LNCAP (cell line): ENCODE measurements at regions not wholly inside any gene's neighbourhood (a gene's known extent, or its start where the extent isn't known, plus 50 kb on each side); places are given as distances from the start of the nearest gene placed in this dataset.

Experiments used
- CTCF ChIP-seq: fragments of 450-650 bp; IDR thresholded peaks from 2 replicates; pipeline ENCODE4 v1.5.1; 2017; ENCODE audit warnings: mild to moderate bottlenecking

- TF ChIP-seq CTCF = no peak
Measured at GRCh38 chr13:107685876-107686275, 529.5 kb downstream of the LIG4 start.

GRCh38 chr13:107681600-107681999, 533.7 kb downstream of the LIG4 start:
- TF ChIP-seq CTCF = no peak

DNA sequence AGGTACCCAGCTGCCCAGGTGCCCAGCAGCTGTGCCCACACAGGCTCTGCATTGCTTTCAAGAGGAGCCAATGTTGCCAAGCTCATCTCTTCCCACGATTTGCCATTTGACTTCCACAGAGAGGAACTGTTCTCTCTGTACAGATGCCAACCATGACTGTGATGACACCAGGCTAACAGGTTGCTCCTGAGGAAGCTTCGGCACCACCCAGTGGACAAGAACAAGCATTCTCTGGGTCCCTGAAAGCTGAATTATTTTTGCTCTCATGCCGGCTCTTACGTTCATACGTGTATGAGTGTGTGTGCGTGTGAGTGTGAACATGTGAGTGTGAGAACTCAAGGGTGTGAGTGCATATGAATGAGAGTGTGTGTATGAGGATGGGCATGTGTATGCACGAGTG, 535.2 kb downstream of the LIG4 start:
- TF ChIP-seq CTCF = no peak

GRCh38 chr13:107678075-107678689, 537.2 kb downstream of the LIG4 start:
- TF ChIP-seq CTCF = peak; percentile 41; the same call in 1 of the 2 replicates

DNA sequence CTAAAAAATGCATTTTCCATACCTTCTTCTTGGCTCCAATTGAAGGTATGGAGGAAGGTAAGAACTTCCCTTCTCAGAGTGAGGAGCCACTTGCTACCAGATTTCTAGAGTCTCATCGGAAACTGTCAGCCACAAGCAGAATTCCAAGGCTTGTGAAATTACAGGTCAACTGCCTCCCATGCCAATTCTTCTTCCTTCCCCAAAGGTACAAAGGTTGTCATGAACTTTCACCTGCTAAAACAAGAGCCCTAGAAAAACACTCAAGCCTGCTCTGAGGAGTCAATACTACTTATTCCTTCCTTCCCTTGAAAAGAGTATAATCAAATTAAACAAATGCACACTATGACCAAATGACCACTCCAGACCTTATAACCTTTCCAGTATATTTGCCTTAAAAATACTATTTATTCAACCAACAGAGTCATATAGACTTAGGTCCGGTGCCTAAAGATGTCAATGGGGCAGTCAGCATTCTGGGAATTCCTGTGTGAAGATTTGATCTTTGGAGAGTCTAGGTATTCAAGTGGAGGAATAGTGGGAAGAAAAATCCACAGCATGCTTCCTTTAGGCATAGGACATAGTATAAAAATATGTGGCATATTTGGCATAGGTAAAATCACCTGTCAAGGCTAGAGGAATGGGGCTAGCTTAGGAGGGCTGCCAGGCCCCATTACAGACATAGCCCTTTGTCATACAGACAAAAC, 539.3 kb downstream of the LIG4 start:
- TF ChIP-seq CTCF = no peak

DNA sequence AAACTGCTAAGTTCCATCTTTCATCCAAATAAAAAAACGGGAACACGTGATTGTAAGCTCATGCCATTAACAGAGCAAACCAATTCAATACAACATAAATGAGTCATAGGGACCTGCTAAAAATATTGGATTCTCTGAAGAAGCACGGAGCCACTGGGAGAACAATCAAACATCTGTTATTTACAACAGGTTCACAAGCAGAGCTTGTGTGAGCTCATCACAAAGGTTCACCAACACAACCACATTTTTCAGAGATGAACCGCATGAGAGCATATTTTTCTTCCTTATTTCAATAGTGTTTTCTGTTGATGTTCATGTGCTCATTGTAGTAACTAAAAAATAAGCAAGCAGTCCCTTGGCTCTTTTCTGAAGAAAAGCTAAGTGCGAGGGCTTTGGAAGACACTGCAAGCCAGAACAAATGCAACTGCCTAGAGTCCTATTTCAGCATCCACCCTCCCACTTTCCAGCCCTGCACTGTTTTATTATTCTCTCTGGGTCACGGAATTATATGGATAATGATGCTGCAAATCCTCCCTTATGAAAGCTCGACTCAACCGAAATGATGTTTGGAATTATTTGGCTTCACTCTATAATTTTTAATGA, 545.8 kb downstream of the LIG4 start:
- TF ChIP-seq CTCF = no peak

DNA sequence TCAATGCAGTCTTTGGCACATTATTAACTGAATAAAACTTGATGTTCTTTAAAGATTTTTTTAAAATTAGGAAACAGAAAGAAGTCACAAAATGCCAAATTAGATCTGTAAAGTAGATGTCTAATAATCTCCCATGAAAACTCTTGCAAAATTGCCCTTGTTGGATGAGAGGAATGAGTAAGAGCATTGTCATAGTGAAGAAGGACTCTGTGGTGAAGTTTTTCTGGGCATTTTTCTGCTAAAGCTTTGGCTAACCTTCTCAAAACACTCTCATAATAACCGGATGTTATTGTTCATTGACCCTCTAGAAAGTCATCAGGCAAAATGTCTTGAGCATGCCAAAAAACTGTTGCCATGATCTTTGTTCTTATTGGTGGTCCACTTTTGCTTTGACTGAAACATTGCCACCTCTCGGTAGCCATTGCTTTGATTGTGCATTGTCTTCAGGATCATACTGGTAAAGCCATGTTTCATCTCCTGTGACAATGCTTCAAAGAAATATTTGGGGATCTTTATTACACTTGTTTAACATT, 549.3 kb downstream of the LIG4 start:
- no peak for TF ChIP-seq CTCF
